NOMO-1 treated with dmso at 0.1 percent for 144 hours (cell line): ENCODE measurements at regions not wholly inside any gene's neighbourhood (a gene's known extent, or its start where the extent isn't known, plus 50 kb on each side); places are given as distances from the start of the nearest gene placed in this dataset.

Source experiments
- DNase-seq: peaks from one replicate; lab custom pipeline; 2025; ENCODE audit not compliant: unreplicated experiment; lab: John Stamatoyannopoulos, UW

- no peak for DNase-seq
Observed at GRCh38 chr6:169902070-169902469, 150.6 kb downstream of the ERMARD start.

DNA sequence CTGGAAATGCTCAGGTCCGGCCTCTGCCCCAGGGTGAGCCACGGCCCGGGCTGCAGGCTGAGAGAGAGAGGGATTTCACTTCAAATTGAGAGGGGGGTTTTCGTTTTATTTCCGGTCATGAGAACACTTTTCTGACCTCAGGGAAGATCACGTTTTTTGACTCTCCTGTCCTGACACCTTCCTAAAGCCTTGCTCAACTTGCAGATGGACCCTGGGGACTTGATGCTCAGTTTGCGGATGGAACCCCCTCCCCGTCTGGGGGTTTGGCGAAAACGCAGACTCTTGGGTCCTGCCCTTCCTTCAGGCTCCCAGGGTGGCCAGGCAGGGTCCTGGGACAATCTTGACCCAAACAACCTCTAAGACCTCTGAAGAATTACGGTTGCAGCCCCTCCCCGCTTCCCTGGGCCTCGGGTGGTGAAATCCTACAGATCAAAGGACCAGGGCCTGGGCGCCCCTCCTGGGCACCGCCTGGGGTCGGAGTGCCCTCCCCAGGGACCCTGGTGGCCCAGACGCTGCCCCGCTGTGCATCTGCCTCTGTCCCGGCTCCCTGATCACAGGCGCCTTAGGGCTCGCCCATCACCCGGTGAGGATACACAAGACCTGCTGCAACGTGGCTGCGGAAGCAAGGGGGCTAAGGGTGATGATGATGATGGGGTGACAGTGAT is 148.2 kb downstream of the ERMARD start:
- no peak for DNase-seq

- DNase-seq, result no peak
Observed at GRCh38 chr6:169898788-169899480, 147.5 kb downstream of the ERMARD start.

- DNase-seq, result no peak
Observed at GRCh38 chr6:169897601-169898358, 146.4 kb downstream of the ERMARD start.

GRCh38 chr6:169896826-169897456 is 145.5 kb downstream of the ERMARD start:
- DNase-seq, result no peak

DNA sequence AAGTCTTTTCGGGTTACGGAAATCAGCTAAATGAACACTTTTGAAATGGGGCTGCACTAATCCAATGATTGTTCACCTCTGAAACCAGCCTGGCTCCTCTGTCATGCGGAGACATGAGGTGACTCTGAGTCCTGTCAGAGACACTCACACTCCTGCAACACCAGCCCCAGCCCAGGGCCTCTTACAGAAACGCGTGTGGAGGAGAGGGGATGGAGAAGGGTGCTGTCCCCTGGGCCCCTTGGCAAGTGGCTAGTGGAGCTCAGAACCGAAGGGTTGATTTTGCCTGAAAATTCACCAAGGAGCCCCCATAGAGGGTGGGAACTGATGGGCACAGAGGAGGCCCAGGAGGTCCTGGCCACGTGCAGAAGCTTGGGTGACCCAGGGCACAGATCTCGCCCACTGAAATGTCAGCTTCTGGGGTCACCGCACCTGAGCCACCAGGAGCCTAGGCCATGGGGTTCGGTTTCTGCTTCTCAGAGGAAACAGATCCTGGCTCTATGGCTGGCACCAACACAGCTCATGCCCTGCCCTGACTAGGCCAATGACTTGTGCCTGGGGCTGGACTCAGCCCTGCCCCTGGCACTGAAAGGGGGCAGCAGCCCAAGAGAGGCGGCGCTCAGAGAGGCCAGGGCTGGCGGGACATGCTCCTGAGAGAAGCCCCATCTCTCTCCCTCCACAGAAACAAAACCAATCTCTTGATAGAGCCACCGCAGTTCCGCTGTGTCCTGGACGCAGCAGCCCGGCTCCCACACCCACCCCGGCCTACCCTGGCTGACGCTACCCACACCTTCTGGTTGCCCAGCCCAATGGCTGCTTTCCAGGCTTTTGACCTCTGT is 144.7 kb downstream of the ERMARD start:
- DNase-seq, result no peak

- DNase-seq, result no peak
Observed at GRCh38 chr6:169895000-169895759, 143.8 kb downstream of the ERMARD start.

DNA sequence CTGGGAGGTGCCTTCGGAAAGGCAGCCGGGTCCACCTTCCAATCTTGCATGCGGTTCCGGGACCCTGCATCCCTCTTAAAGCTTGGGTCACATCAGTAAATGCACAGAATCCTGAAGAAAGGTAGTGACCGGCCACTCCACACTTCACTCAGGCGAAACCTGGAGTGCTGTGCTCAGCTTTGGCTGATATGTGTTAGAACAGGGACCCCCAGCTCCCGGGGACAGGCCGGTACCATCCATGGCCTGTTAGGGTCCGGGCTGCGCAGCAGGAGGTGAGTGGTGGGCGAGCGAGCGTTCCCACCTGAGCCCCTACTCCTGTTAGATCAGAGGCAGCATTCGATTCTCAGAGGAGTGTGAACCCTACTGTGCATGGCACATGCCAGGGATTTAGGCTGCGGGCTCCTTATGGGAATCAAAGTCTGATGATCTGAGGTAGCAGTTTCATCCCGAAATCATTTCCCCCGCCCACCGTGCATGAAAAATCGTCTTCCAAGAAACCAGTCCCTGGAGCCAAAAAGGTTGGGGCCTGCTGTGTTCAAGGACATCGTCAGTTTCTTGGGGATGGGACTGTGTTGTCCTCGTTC is 143.0 kb downstream of the ERMARD start:
- DNase-seq, result no peak

GRCh38 chr6:169893624-169894023 is 142.2 kb downstream of the ERMARD start:
- DNase-seq, result no peak

DNA sequence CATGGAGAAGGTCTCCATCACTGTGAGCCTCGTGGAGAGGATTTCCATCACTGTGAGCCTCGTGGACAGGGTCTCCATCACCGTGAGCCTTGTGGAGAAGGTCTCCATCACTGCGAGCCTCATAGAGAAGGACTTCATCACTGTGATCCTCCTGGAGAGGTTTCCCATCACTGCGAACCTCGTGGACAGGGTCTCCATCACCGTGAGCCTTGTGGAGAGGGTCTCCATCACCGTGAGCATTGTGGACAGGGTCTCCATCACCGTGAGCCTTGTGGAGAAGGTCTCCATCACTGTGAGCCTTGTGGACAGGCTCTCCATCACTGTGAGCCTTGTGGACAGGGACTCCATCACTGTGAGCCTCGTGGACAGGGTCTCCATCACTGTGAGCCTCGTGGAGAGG is 140.4 kb downstream of the ERMARD start:
- no peak for DNase-seq

DNA sequence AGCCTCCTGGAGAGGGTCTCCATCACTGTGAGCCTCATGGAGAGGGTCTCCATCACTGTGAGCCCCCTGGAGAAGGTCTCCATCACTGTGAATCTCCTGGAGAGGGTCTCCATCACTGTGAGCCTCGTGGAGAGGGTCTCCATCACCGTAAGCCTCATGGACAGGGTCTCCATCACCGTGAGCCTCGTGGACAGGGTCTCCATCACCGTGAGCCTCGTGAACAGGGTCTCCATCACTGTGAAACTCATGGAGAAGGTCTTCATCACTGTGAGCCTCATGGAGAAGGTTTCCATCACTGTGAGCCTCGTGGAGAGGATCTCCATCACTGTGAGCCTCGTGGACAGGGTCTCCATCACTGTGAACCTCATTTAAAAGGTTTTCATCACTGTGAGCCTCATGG is 140.0 kb downstream of the ERMARD start:
- DNase-seq, result no peak

DNA sequence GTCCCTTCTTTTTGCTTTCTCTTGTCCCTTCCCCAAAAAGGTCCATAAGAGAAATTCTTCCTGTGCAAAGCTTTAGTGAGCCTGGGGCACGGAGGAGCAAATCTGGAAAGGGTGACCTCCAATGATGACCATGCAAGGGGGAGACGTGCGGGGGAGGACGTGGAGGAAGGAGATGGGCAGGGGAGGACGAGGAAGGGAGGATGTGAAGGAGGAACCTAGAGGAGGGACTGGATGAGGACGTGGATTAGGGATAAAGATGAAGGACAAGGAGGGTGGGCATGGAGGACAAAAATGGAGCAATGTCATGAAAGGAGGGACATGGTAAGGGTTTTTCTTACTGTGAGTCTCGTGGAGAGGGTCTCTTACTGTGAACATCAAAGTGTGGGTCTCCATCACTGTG is 139.5 kb downstream of the ERMARD start:
- DNase-seq, result no peak

DNA sequence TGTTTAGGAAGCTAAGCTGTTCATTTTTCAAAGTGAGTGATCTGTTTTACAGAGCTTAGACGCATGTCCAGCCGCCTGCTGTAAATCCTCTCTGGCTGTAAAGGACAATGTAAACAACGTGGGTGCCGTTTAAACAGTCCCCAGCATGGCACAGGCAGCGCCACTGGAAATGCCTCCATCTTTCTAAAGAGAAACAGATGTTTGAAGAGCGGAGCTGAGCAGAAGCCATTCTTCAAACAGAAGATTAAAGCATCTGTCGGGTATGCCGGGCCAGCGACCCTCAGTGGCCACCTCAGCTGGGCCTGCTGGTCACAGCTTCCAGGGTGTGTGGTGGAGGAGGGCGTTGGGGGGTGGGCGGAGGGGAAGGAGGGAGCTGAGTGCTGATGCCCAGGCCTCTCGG is 138.6 kb downstream of the ERMARD start:
- no peak for DNase-seq

DNA sequence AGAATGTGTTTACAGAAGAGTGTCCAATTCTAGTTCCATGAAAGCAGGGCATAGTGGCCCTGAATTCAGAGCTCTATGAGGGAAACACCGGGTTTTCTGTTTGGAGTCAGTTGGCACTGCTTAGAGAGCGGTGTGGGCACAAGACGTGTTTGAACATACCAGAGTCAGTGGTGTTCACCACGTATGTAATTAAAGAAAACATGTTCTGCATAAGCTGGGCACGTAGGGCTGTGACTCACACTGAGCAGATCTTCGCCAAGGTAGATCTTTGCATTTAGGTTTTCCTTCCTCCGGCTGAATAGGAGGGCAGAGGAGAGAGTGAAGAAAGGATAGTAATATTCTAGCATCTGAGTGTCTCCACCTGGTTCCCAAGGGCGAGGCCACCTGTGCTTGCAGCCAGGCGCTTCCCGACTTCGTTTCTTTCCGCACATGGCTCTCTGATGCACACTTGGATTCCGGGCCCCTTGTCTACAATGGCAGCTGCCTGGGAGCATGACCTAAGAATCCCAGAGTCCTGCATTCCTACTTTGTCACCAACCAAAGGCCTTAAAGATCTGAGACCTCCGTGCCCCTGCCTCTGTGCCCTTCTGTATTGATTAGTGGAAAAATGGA is 136.2 kb downstream of the ERMARD start:
- no peak for DNase-seq

- DNase-seq, result no peak
Observed at GRCh38 chr6:169886631-169887227, 135.3 kb downstream of the ERMARD start.

DNA sequence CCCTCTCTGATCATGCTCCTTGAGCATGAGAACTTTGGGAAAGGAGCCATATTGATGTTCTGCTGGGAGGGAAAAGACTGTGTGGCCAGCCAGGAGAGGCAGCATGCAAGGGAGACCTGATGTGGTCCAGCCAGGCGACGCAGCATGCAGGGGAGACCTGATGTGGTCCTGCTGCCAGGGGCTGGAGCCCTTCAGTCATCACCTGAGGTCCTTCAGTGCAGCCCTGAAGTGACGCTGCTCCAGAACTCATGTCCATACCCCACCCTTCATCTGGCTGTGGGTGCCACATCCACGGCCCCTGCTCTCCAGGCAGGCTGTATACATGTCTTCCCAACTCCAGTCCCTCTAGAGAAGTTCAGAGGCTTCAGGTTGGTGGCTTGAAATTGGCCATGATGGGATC is 134.4 kb downstream of the ERMARD start:
- DNase-seq, result no peak

- no peak for DNase-seq
Observed at GRCh38 chr6:169885131-169885530, 133.7 kb downstream of the ERMARD start.

DNA sequence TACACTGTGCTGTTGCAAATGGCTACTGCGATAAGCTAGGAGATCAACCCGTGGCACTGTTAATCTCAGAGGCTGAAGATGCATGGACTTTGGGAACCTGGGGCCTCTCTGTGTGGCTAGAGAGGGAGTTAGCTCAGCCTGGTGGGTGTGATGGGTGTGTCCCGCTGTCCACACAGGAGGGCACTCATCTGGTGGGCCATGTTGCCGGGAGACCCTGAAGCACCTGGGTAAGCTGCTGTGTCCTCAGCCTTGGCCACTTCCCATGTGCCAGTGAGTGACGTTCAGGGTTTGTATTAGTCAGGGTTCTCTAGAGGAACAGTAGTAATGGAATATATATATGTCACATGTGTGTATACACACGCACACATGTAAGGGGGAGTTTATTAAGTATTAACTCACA is 132.7 kb downstream of the ERMARD start:
- no peak for DNase-seq

DNA sequence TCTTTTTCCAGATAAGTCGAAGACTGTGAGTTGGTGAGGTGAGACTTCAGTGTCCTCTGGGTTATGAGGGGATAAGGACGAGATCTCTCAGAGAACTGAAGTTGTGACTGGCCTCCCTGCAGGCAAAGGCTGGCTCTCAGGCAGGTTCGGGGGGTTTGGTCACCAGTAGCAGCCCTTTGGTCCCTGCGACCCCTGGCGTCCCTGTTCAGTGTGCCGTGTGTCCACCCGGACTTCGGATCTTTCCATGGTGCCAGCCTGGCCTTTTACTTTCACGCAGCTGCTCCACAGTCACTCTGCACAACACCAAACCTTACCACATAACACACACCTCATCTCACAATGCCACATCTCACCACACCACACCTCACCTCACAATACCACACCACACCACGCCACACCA is 131.9 kb downstream of the ERMARD start:
- no peak for DNase-seq
